ENCODE measurements at regions not wholly inside any gene's neighbourhood (a gene's known extent, or its start where the extent isn't known, plus 50 kb on each side); places are given as distances from the start of the nearest gene placed in this dataset.
A peak's percentile ranks its signal among the peaks of the same experiment; 100 is the strongest.

GRCh38 chr3:127354761-127355160 lies 66.9 kb upstream of the PRR20G start:
- DNase-seq (ENCODE audit: low spot score in 2 of 2) (peak in 1 of 2 donors; percentile 6), ATAC-seq (replicated peaks; ENCODE audit: extremely low read depth, poor library complexity, severe bottlenecking) (no peak)
- peaks cover 21% of the 10 kb centered on the region for H3K27me3 Mint-ChIP-seq
- no peaks in the 10 kb centered on the region for H3K36me3 Mint-ChIP-seq (ENCODE audit: insufficient read depth)
- peaks cover 7% of the 10 kb centered on the region for H3K9me3 Mint-ChIP-seq
- H3K27ac Mint-ChIP-seq (ENCODE audit: low read depth): no peak overlapping the region
- H3K4me1 Mint-ChIP-seq: no peaks in the 10 kb centered on the region
- H3K4me3 Mint-ChIP-seq: no peak overlapping the region

- no peaks in the 10 kb centered on the region for H3K4me1 Mint-ChIP-seq
- H3K36me3 Mint-ChIP-seq (ENCODE audit: insufficient read depth): no peaks in the 10 kb centered on the region
- DNase-seq (ENCODE audit: low spot score in 2 of 2) (no peak), ATAC-seq (replicated peaks; ENCODE audit: extremely low read depth, poor library complexity, severe bottlenecking) (no peak)
- no peak overlapping the region for H3K4me3 Mint-ChIP-seq
- H3K27me3 Mint-ChIP-seq: peaks cover 28% of the 10 kb centered on the region
- H3K9me3 Mint-ChIP-seq: peaks cover 6% of the 10 kb centered on the region
- no peak overlapping the region for H3K27ac Mint-ChIP-seq (ENCODE audit: low read depth)
These were observed 64.8 kb upstream of the PRR20G start for GRCh38 chr3:127352612-127353011.

GRCh38 chr3:127351775-127352350 lies 64.0 kb upstream of the PRR20G start:
- H3K4me3 Mint-ChIP-seq: no peak overlapping the region
- H3K36me3 Mint-ChIP-seq (ENCODE audit: insufficient read depth): no peaks in the 10 kb centered on the region
- H3K9me3 Mint-ChIP-seq: no peaks in the 10 kb centered on the region
- ATAC-seq (replicated peaks; ENCODE audit: extremely low read depth, poor library complexity, severe bottlenecking): no peak
- H3K27ac Mint-ChIP-seq (ENCODE audit: low read depth): no peak overlapping the region
- H3K4me1 Mint-ChIP-seq: no peaks in the 10 kb centered on the region
- peak in 1 of 2 donors; percentile 5 for DNase-seq (ENCODE audit: low spot score in 2 of 2)
- peaks cover 35% of the 10 kb centered on the region for H3K27me3 Mint-ChIP-seq

GRCh38 chr3:127351321-127351720 lies 63.5 kb upstream of the PRR20G start:
- ATAC-seq (replicated peaks; ENCODE audit: extremely low read depth, poor library complexity, severe bottlenecking): no peak

GRCh38 chr3:127350172-127351050 lies 62.6 kb upstream of the PRR20G start:
- H3K4me3 Mint-ChIP-seq: no peak overlapping the region
- H3K27me3 Mint-ChIP-seq: peaks cover 50% of the 10 kb centered on the region
- no peaks in the 10 kb centered on the region for H3K36me3 Mint-ChIP-seq (ENCODE audit: insufficient read depth)
- no peaks in the 10 kb centered on the region for H3K9me3 Mint-ChIP-seq
- peak in 1 of 2 donors; percentile 2 for DNase-seq (ENCODE audit: low spot score in 2 of 2)
- ATAC-seq (replicated peaks; ENCODE audit: extremely low read depth, poor library complexity, severe bottlenecking): no peak
- no peak overlapping the region for H3K27ac Mint-ChIP-seq (ENCODE audit: low read depth)
- no peaks in the 10 kb centered on the region for H3K4me1 Mint-ChIP-seq

More at GRCh38 chr3:127351321-127351720, 63.5 kb upstream of the PRR20G start:
- Mint-ChIP-seq H3K27ac (ENCODE audit: low read depth) (no peak overlapping the region), H3K4me3 (no peak overlapping the region), H3K4me1 (no peaks in the 10 kb centered on the region), H3K36me3 (ENCODE audit: insufficient read depth) (no peaks in the 10 kb centered on the region), H3K27me3 (peaks cover 41% of the 10 kb centered on the region), H3K9me3 (no peaks in the 10 kb centered on the region)
- DNase-seq (ENCODE audit: low spot score in 2 of 2): peak in 1 of 2 donors; percentile 2

GRCh38 chr3:127349501-127350171 lies 61.8 kb upstream of the PRR20G start:
- no peak overlapping the region for H3K4me3 Mint-ChIP-seq
- no peak overlapping the region for H3K27ac Mint-ChIP-seq (ENCODE audit: low read depth)
- peaks cover 51% of the 10 kb centered on the region for H3K27me3 Mint-ChIP-seq
- DNase-seq (ENCODE audit: low spot score in 2 of 2) (peak in 1 of 2 donors; percentile 7), ATAC-seq (replicated peaks; ENCODE audit: extremely low read depth, poor library complexity, severe bottlenecking) (no peak)
- no peaks in the 10 kb centered on the region for H3K4me1 Mint-ChIP-seq
- H3K9me3 Mint-ChIP-seq: no peaks in the 10 kb centered on the region
- no peaks in the 10 kb centered on the region for H3K36me3 Mint-ChIP-seq (ENCODE audit: insufficient read depth)

- Mint-ChIP-seq H3K4me3 (no peak overlapping the region), H3K4me1 (no peaks in the 10 kb centered on the region), H3K9me3 (peaks cover 9% of the 10 kb centered on the region), H3K27ac (ENCODE audit: low read depth) (no peak overlapping the region), H3K27me3 (peaks cover 41% of the 10 kb centered on the region), H3K36me3 (ENCODE audit: insufficient read depth) (no peaks in the 10 kb centered on the region)
- DNase-seq (ENCODE audit: low spot score in 2 of 2) (no peak), ATAC-seq (replicated peaks; ENCODE audit: extremely low read depth, poor library complexity, severe bottlenecking) (no peak)
These were observed 54.9 kb upstream of the PRR20G start for GRCh38 chr3:127342735-127343134.

- Mint-ChIP-seq H3K36me3 (ENCODE audit: insufficient read depth) (no peaks in the 10 kb centered on the region), H3K4me3 (no peak overlapping the region), H3K27ac (ENCODE audit: low read depth) (no peak overlapping the region), H3K9me3 (peaks cover 9% of the 10 kb centered on the region), H3K27me3 (peaks cover 35% of the 10 kb centered on the region), H3K4me1 (no peaks in the 10 kb centered on the region)
- DNase-seq (ENCODE audit: low spot score in 2 of 2): peak in 1 of 2 donors; percentile 7
- ATAC-seq (replicated peaks; ENCODE audit: extremely low read depth, poor library complexity, severe bottlenecking): no peak
These were observed 52.3 kb upstream of the PRR20G start for GRCh38 chr3:127339928-127340861.

- Mint-ChIP-seq H3K4me1 (no peaks in the 10 kb centered on the region), H3K27ac (ENCODE audit: low read depth) (no peak overlapping the region), H3K27me3 (peaks cover 36% of the 10 kb centered on the region), H3K9me3 (peaks cover 9% of the 10 kb centered on the region), H3K4me3 (no peak overlapping the region), H3K36me3 (ENCODE audit: insufficient read depth) (no peaks in the 10 kb centered on the region)
- no peak for DNase-seq (ENCODE audit: low spot score in 2 of 2)
- no peak for ATAC-seq (replicated peaks; ENCODE audit: extremely low read depth, poor library complexity, severe bottlenecking)
These were observed 51.2 kb upstream of the PRR20G start for GRCh38 chr3:127339016-127339415.

- ATAC-seq (replicated peaks; ENCODE audit: extremely low read depth, poor library complexity, severe bottlenecking) (no peak), DNase-seq (ENCODE audit: low spot score in 2 of 2) (no peak)
- Mint-ChIP-seq H3K9me3 (peaks cover 9% of the 10 kb centered on the region), H3K4me3 (no peak overlapping the region), H3K27me3 (peaks cover 41% of the 10 kb centered on the region), H3K36me3 (ENCODE audit: insufficient read depth) (no peaks in the 10 kb centered on the region), H3K27ac (ENCODE audit: low read depth) (no peak overlapping the region), H3K4me1 (no peaks in the 10 kb centered on the region)
These were observed 50.2 kb upstream of the PRR20G start for GRCh38 chr3:127337911-127338531.

Measured in central memory CD8-positive, alpha-beta T cell (primary cell).